ENCODE measurements at regions not wholly inside any gene's neighbourhood (a gene's known extent, or its start where the extent isn't known, plus 50 kb on each side); places are given as distances from the start of the nearest gene placed in this dataset.

DNA sequence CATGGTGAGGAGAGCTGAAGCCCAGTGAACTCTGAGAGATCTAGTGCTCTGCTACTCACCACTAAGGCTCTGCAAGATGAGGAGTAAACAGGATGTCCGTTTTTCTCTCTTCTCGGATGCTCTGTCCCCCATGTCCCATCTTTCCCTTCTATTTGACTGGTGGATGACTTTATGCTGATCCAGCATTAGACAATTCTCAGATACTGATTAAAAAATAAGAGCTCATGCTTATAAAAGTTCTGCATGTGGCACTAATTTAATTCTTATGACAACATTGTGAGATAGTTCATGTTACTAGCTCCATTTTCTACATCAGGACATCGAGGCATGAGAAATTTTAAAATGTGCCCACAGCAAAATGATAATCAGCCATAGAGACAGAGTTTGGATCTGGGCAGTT lies 77.0 kb downstream of the HMHB1 start:
- H3K4me2 ChIP-seq (ENCODE audit: low read length, poor library complexity, severe bottlenecking) = no peak overlapping the region
- 100% methylated on average over 1 of the region's 3 CpGs for WGBS

GRCh38 chr5:143889986-143890385 lies 78.0 kb downstream of the HMHB1 start:
- no peaks in the 10 kb centered on the region for H3K9me3 ChIP-seq (ENCODE audit: control insufficient read depth, low read length)
- H4K91ac ChIP-seq (ENCODE audit: low read length) = no peak overlapping the region
- no peak overlapping the region for H2BK120ac ChIP-seq (ENCODE audit: low read depth, low read length)
- no peaks in the 10 kb centered on the region for H3K36me3 ChIP-seq (ENCODE audit: control insufficient read depth in 1 of 2, insufficient read depth in 2 of 2, low read depth in 1 of 2, low read length in 2 of 2)
- H2BK5ac ChIP-seq (ENCODE audit: low read depth, low read length, poor library complexity, severe bottlenecking) = no peak overlapping the region
- H3K18ac ChIP-seq (ENCODE audit: low read depth in 1 of 2, low read length in 2 of 2) = peak overlapping the region in 1 of 2 experiments; percentile 23
- H3K14ac ChIP-seq (ENCODE audit: low read length in 2 of 2) = no peak overlapping the region
- no peak overlapping the region for H3K23ac ChIP-seq (ENCODE audit: low read length in 2 of 2)
- H2AFZ ChIP-seq (ENCODE audit: low read depth, low read length) = no peak overlapping the region
- no peak overlapping the region for H3K27ac ChIP-seq (ENCODE audit: low read length, poor library complexity, severe bottlenecking)
- no peak overlapping the region for H2BK15ac ChIP-seq (ENCODE audit: low read depth, poor library complexity, severe bottlenecking)
- DNase-seq = peak; percentile 69
- H3K79me1 ChIP-seq (replicated peaks; ENCODE audit: low read length, poor library complexity, severe bottlenecking) = no peaks in the 10 kb centered on the region
- WGBS = 90% methylated on average over 2 of the region's 3 CpGs
- H3K4ac ChIP-seq (ENCODE audit: low read depth in 1 of 2, low read length in 2 of 2) = no peak overlapping the region
- no peak overlapping the region for H4K8ac ChIP-seq (ENCODE audit: low read length)
- H2BK12ac ChIP-seq (ENCODE audit: low read length in 2 of 2) = no peak overlapping the region
- no peaks in the 10 kb centered on the region for H3K27me3 ChIP-seq (ENCODE audit: control insufficient read depth in 1 of 2, insufficient read depth in 1 of 2, low read length in 2 of 2)
- no peak overlapping the region for H3K9ac ChIP-seq (ENCODE audit: low read length)
- H3K4me1 ChIP-seq (ENCODE audit: control insufficient read depth, insufficient read depth, low read depth, low read length) = peaks cover 5% of the 10 kb centered on the region
- no peak overlapping the region for H3K4me3 ChIP-seq (ENCODE audit: insufficient read depth in 1 of 2, low read depth in 1 of 2, low read length in 2 of 2)
- no peak overlapping the region for H3K4me2 ChIP-seq (ENCODE audit: low read length, poor library complexity, severe bottlenecking)
- no peak overlapping the region for H2AK5ac ChIP-seq (ENCODE audit: low read length, severe bottlenecking)

More for the DNA sequence above, 77.0 kb downstream of the HMHB1 start:
- peaks cover 5% of the 10 kb centered on the region for H3K4me1 ChIP-seq (ENCODE audit: control insufficient read depth, insufficient read depth, low read depth, low read length)
- no peaks in the 10 kb centered on the region for H3K9me3 ChIP-seq (ENCODE audit: control insufficient read depth, low read length)
- H3K9ac ChIP-seq (ENCODE audit: low read length) = peak overlapping the region; percentile 76
- H3K27me3 ChIP-seq (ENCODE audit: control insufficient read depth in 1 of 2, insufficient read depth in 1 of 2, low read length in 2 of 2) = no peaks in the 10 kb centered on the region
- H2AFZ ChIP-seq (ENCODE audit: low read depth, low read length) = no peak overlapping the region
- H4K91ac ChIP-seq (ENCODE audit: low read length) = no peak overlapping the region
- H3K36me3 ChIP-seq (ENCODE audit: control insufficient read depth in 1 of 2, insufficient read depth in 2 of 2, low read depth in 1 of 2, low read length in 2 of 2) = no peaks in the 10 kb centered on the region
- H3K4me3 ChIP-seq (ENCODE audit: insufficient read depth in 1 of 2, low read depth in 1 of 2, low read length in 2 of 2) = no peak overlapping the region
- peak overlapping the region; percentile 13 for H2AK5ac ChIP-seq (ENCODE audit: low read length, severe bottlenecking)
- H3K18ac ChIP-seq (ENCODE audit: low read depth in 1 of 2, low read length in 2 of 2) = peak overlapping the region; percentile 63 to 67
- H2BK12ac ChIP-seq (ENCODE audit: low read length in 2 of 2) = no peak overlapping the region
- H2BK5ac ChIP-seq (ENCODE audit: low read depth, low read length, poor library complexity, severe bottlenecking) = no peak overlapping the region
- DNase-seq = no peak
- H3K79me1 ChIP-seq (replicated peaks; ENCODE audit: low read length, poor library complexity, severe bottlenecking) = no peaks in the 10 kb centered on the region
- no peak overlapping the region for H3K14ac ChIP-seq (ENCODE audit: low read length in 2 of 2)
- peak overlapping the region; percentile 31 for H4K8ac ChIP-seq (ENCODE audit: low read length)
- peak overlapping the region; percentile 35 for H2BK15ac ChIP-seq (ENCODE audit: low read depth, poor library complexity, severe bottlenecking)
- no peak overlapping the region for H2BK120ac ChIP-seq (ENCODE audit: low read depth, low read length)
- peak overlapping the region; percentile 96 for H3K27ac ChIP-seq (ENCODE audit: low read length, poor library complexity, severe bottlenecking)
- no peak overlapping the region for H3K23ac ChIP-seq (ENCODE audit: low read length in 2 of 2)
- H3K4ac ChIP-seq (ENCODE audit: low read depth in 1 of 2, low read length in 2 of 2) = peak overlapping the region in 1 of 2 experiments; percentile 16

DNA sequence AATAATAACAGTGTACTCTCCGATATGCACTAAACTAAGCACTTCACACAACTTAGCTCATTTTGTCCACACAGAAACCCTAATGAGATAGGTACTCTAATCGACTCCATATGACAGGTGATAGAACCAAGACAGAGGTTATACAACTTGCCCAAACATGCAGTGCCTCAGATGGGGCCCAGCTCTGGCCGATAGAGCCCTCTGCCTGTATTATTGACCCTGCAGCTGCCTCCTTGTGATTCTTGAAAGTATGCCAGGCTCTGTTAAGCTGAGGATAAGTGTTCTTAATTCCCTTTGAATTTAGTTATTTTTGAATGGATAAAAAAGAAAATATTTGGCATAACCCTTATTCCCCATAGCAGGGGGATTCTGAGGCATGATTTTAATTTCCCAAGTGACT lies 78.5 kb downstream of the HMHB1 start:
- no peak overlapping the region for H2BK5ac ChIP-seq (ENCODE audit: low read depth, low read length, poor library complexity, severe bottlenecking)
- no peak overlapping the region for H3K4ac ChIP-seq (ENCODE audit: low read depth in 1 of 2, low read length in 2 of 2)
- no peak overlapping the region for H3K18ac ChIP-seq (ENCODE audit: low read depth in 1 of 2, low read length in 2 of 2)
- no peak overlapping the region for H2BK12ac ChIP-seq (ENCODE audit: low read length in 2 of 2)
- no peak overlapping the region for H3K23ac ChIP-seq (ENCODE audit: low read length in 2 of 2)
- H3K9ac ChIP-seq (ENCODE audit: low read length) = no peak overlapping the region
- H3K4me3 ChIP-seq (ENCODE audit: insufficient read depth in 1 of 2, low read depth in 1 of 2, low read length in 2 of 2) = no peak overlapping the region
- no peak overlapping the region for H2AFZ ChIP-seq (ENCODE audit: low read depth, low read length)
- H2BK15ac ChIP-seq (ENCODE audit: low read depth, poor library complexity, severe bottlenecking) = no peak overlapping the region
- H3K14ac ChIP-seq (ENCODE audit: low read length in 2 of 2) = no peak overlapping the region
- no peaks in the 10 kb centered on the region for H3K36me3 ChIP-seq (ENCODE audit: control insufficient read depth in 1 of 2, insufficient read depth in 2 of 2, low read depth in 1 of 2, low read length in 2 of 2)
- no peak overlapping the region for H2BK120ac ChIP-seq (ENCODE audit: low read depth, low read length)
- no peak overlapping the region for H4K8ac ChIP-seq (ENCODE audit: low read length)
- H3K9me3 ChIP-seq (ENCODE audit: control insufficient read depth, low read length) = no peaks in the 10 kb centered on the region
- H3K27ac ChIP-seq (ENCODE audit: low read length, poor library complexity, severe bottlenecking) = no peak overlapping the region
- H4K91ac ChIP-seq (ENCODE audit: low read length) = no peak overlapping the region
- no peak for DNase-seq
- H3K27me3 ChIP-seq (ENCODE audit: control insufficient read depth in 1 of 2, insufficient read depth in 1 of 2, low read length in 2 of 2) = no peaks in the 10 kb centered on the region
- H3K4me1 ChIP-seq (ENCODE audit: control insufficient read depth, insufficient read depth, low read depth, low read length) = peaks cover 5% of the 10 kb centered on the region
- H2AK5ac ChIP-seq (ENCODE audit: low read length, severe bottlenecking) = no peak overlapping the region
- 86% methylated on average over 3 of the region's 3 CpGs for WGBS
- no peaks in the 10 kb centered on the region for H3K79me1 ChIP-seq (replicated peaks; ENCODE audit: low read length, poor library complexity, severe bottlenecking)
- no peak overlapping the region for H3K4me2 ChIP-seq (ENCODE audit: low read length, poor library complexity, severe bottlenecking)

- no peak overlapping the region for H2BK5ac ChIP-seq (ENCODE audit: low read depth, low read length, poor library complexity, severe bottlenecking)
- H3K36me3 ChIP-seq (ENCODE audit: control insufficient read depth in 1 of 2, insufficient read depth in 2 of 2, low read depth in 1 of 2, low read length in 2 of 2) = no peaks in the 10 kb centered on the region
- no peak overlapping the region for H3K4me2 ChIP-seq (ENCODE audit: low read length, poor library complexity, severe bottlenecking)
- 91% methylated on average over 1 of the region's 1 CpG for WGBS
- H2BK12ac ChIP-seq (ENCODE audit: low read length in 2 of 2) = no peak overlapping the region
- H2BK15ac ChIP-seq (ENCODE audit: low read depth, poor library complexity, severe bottlenecking) = no peak overlapping the region
- H3K18ac ChIP-seq (ENCODE audit: low read depth in 1 of 2, low read length in 2 of 2) = no peak overlapping the region
- H3K4ac ChIP-seq (ENCODE audit: low read depth in 1 of 2, low read length in 2 of 2) = no peak overlapping the region
- no peak overlapping the region for H3K27ac ChIP-seq (ENCODE audit: low read length, poor library complexity, severe bottlenecking)
- H3K4me3 ChIP-seq (ENCODE audit: insufficient read depth in 1 of 2, low read depth in 1 of 2, low read length in 2 of 2) = no peak overlapping the region
- H3K9me3 ChIP-seq (ENCODE audit: control insufficient read depth, low read length) = no peaks in the 10 kb centered on the region
- no peak overlapping the region for H3K23ac ChIP-seq (ENCODE audit: low read length in 2 of 2)
- no peak overlapping the region for H4K8ac ChIP-seq (ENCODE audit: low read length)
- H2AK5ac ChIP-seq (ENCODE audit: low read length, severe bottlenecking) = no peak overlapping the region
- H3K79me1 ChIP-seq (replicated peaks; ENCODE audit: low read length, poor library complexity, severe bottlenecking) = no peaks in the 10 kb centered on the region
- no peak overlapping the region for H4K91ac ChIP-seq (ENCODE audit: low read length)
- no peaks in the 10 kb centered on the region for H3K27me3 ChIP-seq (ENCODE audit: control insufficient read depth in 1 of 2, insufficient read depth in 1 of 2, low read length in 2 of 2)
- H2AFZ ChIP-seq (ENCODE audit: low read depth, low read length) = no peak overlapping the region
- no peak overlapping the region for H3K14ac ChIP-seq (ENCODE audit: low read length in 2 of 2)
- H3K4me1 ChIP-seq (ENCODE audit: control insufficient read depth, insufficient read depth, low read depth, low read length) = peaks cover 5% of the 10 kb centered on the region
- H3K9ac ChIP-seq (ENCODE audit: low read length) = no peak overlapping the region
- no peak overlapping the region for H2BK120ac ChIP-seq (ENCODE audit: low read depth, low read length)
- DNase-seq = no peak
Observed at GRCh38 chr5:143892271-143892670, 80.3 kb downstream of the HMHB1 start.

Data from mesenchymal stem cell (in vitro differentiated cells and primary cell).